ENCODE measurements at regions not wholly inside any gene's neighbourhood (a gene's known extent, or its start where the extent isn't known, plus 50 kb on each side); places are given as distances from the start of the nearest gene placed in this dataset.

DNA sequence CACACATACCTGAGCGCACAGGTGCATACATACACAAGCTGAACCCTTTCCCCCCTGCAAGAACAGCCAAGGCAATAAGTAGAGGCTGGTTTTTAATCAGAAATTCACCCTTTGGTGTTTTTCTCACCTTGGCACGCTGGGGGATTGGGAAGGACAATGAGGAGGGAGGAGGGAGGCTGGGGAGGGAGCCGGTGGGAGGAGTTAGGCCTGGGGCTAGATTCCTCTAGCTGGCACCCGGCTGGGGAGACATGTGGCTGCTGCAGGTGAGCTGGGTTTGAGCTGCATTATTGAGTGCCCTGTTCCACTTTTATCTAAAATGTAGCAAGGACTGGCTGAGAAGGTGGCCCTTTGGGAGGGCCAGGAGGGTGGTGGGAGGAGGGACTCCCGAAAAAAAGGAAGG lies 97.8 kb upstream of the CSF3R start:
- TF ChIP-seq, protein P1, sequence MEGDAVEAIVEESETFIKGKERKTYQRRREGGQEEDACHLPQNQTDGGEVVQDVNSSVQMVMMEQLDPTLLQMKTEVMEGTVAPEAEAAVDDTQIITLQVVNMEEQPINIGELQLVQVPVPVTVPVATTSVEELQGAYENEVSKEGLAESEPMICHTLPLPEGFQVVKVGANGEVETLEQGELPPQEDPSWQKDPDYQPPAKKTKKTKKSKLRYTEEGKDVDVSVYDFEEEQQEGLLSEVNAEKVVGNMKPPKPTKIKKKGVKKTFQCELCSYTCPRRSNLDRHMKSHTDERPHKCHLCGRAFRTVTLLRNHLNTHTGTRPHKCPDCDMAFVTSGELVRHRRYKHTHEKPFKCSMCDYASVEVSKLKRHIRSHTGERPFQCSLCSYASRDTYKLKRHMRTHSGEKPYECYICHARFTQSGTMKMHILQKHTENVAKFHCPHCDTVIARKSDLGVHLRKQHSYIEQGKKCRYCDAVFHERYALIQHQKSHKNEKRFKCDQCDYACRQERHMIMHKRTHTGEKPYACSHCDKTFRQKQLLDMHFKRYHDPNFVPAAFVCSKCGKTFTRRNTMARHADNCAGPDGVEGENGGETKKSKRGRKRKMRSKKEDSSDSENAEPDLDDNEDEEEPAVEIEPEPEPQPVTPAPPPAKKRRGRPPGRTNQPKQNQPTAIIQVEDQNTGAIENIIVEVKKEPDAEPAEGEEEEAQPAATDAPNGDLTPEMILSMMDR (IDR thresholded peaks at IDR 0.05; ENCODE audit: low read depth, low read length): no peak
- in situ Hi-C loops (cut with HindIII; ENCODE audit: low sequenced_read_pairs): no loop called here
- no peak for DNase-seq (ENCODE audit: low read depth, low spot score)
- no peak overlapping the region for H3K4me3 ChIP-seq (ENCODE audit: low read depth, low read length)

DNA sequence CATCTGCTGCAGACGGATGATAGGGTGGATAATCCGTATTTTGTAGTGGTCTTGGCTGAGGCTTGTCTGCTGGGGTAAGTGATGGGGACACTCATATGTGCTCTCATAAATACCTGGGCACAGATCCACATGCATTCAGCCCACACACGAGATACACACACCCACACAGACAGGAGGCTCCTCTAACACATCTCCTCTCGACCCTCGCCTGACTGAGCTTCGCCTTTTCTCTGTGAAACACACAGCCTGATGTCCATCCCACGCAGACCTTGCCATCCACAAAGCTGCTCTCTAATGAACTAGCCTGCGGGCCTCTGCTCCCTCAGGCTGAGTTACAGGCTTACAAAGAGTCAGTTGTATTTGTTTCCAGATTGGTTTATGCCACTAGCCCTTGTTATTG lies 96.3 kb upstream of the CSF3R start:
- H3K4me3 ChIP-seq (ENCODE audit: low read depth, low read length): no peak overlapping the region
- in situ Hi-C loops (cut with HindIII; ENCODE audit: low sequenced_read_pairs): no loop called here
- DNase-seq (ENCODE audit: low read depth, low spot score): no peak
- TF ChIP-seq, protein P1 (IDR thresholded peaks at IDR 0.05; ENCODE audit: low read depth, low read length): no peak

DNA sequence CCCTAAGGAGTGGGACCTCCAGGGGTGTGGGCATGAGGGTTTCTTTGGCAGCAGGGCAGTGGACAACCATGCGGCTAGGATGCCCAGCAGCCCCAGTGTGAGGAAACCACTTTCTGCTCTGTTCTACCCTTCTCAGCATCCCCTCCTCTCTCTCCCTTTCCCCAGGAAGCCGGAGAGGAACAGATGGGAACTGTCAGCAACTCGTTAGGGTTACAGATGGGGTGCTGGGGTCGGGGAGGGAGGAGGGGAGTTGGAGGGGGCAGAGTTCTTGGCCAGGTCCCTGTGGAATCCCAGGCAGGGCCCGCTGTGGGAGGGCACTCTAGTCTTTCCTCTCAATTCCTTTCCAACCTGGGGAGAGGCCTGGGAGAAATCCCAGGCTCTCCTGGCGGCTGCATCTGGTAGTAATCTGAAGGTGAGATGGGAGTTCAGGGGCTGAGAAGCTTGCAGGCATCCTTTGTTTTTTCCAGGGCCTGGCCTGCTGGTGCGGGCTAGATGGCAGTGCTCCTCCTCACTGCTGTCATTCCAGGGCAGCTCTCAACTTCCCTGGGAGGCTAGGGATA lies 93.9 kb upstream of the CSF3R start:
- DNase-seq (ENCODE audit: low read depth, low spot score): no peak
- H3K4me3 ChIP-seq (ENCODE audit: low read depth, low read length): no peak overlapping the region
- in situ Hi-C loops (cut with HindIII; ENCODE audit: low sequenced_read_pairs): no loop called here
- TF ChIP-seq, protein P1 (IDR thresholded peaks at IDR 0.05; ENCODE audit: low read depth, low read length): no peak

DNA sequence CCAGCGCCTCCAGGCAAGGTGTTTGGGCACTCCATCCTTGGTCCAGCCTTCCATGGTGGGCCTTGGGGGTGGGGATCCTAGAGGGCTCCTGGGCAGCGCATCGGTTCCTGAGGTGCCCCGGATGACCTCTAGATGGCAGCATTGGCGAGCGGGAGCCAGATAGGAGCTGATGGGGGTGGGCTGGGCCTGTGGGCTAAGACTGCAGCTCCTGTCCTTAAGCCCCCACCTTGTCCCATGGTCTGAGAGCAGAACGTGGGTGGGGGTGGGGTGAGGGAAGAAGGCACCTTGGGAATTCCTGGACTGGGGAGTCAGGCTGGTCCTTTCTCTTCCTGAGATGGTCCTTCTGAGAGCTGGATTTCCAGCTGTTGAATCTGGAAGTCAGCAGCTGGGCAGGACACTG lies 93.4 kb upstream of the CSF3R start:
- no peak overlapping the region for H3K4me3 ChIP-seq (ENCODE audit: low read depth, low read length)
- TF ChIP-seq, protein P1 (IDR thresholded peaks at IDR 0.05; ENCODE audit: low read depth, low read length): peak; percentile 93
- in situ Hi-C loops (cut with HindIII; ENCODE audit: low sequenced_read_pairs): no loop called here
- peak; percentile 14 for DNase-seq (ENCODE audit: low read depth, low spot score)

DNA sequence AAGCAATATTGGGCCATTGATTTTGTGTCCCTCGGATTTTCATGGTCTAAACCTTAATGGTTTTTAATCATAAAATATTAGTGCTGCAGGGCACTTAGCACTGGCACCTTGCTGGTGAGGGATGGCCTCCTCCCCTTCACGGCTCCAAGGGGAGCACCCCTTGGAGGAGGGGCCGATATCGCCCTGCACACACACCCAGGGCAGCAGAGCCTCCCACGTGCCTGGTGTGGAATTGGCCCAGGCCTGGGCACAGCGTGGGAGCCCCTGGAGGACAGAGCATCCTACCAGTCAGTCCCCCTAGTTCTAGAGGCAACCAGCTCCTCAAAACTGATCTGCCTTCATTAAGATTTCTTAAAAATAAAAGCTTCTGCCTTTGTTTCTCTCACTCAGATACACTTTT lies 90.7 kb upstream of the CSF3R start:
- in situ Hi-C loops (cut with HindIII; ENCODE audit: low sequenced_read_pairs): no loop called here
- H3K4me3 ChIP-seq (ENCODE audit: low read depth, low read length): no peak overlapping the region
- TF ChIP-seq, protein P1 (IDR thresholded peaks at IDR 0.05; ENCODE audit: low read depth, low read length): no peak
- no peak for DNase-seq (ENCODE audit: low read depth, low spot score)

DNA sequence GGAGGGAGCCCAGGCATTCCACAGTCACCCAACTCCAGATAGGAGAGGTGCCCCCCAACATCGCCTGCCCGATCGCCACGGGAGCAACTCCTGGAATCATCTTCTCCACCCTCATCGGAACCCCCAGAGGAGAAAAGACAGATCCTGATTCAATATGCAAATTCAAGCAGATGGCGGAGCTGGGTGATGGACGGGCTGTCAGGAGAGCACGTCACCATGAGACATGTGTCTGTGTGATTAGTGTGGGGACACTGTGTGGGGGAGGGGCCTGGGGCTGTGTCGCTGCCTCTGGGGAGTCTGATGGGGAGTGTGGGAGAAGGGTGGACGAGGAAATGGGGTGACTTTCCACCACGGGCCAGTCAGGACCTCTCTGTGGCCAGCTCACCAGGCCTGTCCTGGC lies 90.2 kb upstream of the CSF3R start:
- TF ChIP-seq, protein P1 (IDR thresholded peaks at IDR 0.05; ENCODE audit: low read depth, low read length): no peak
- in situ Hi-C loops (cut with HindIII; ENCODE audit: low sequenced_read_pairs): no loop called here
- DNase-seq (ENCODE audit: low read depth, low spot score): no peak
- no peak overlapping the region for H3K4me3 ChIP-seq (ENCODE audit: low read depth, low read length)
